ENCODE measurements at regions not wholly inside any gene's neighbourhood (a gene's known extent, or its start where the extent isn't known, plus 50 kb on each side); places are given as distances from the start of the nearest gene placed in this dataset.

GRCh38 chr12:94516985-94517384 is 57.3 kb upstream of the CEP83 start:
- no peak overlapping the region for H3K27ac ChIP-seq
- H3K36me3 ChIP-seq, result no peaks in the 10 kb centered on the region
- WGBS, 2 donors (ENCODE audit: low coverage in 1 of 2), result 87 to 100% methylated on average over 2 of the region's 2 CpGs
- H3K9me3 ChIP-seq, result no peaks in the 10 kb centered on the region
- no peak overlapping the region for H3K4me3 ChIP-seq
- TF ChIP-seq POLR2A (IDR thresholded peaks at IDR 0.05), result no peak
- no peak for TF ChIP-seq CTCF (IDR thresholded peaks at IDR 0.05)
- TF ChIP-seq EP300 (IDR thresholded peaks at IDR 0.05; ENCODE audit: low read depth), result no peak
- TF ChIP-seq POLR2AphosphoS5 (IDR thresholded peaks at IDR 0.05), result no peak
- H3K4me1 ChIP-seq, result no peaks in the 10 kb centered on the region
- no peaks in the 10 kb centered on the region for H3K27me3 ChIP-seq
- DNase-seq, result no peak
- intact Hi-C loops (cut with DNase I; ENCODE audit: low total_unique reads) (no loop called here), in situ Hi-C loops (cut with MboI; ENCODE audit: low pct_ligation_motif_present in 1 of 4, low pct_unique_long_range_greater_than_20kb in 1 of 4, low sequenced_read_pairs in 3 of 4) (no loop called here)

GRCh38 chr12:94513527-94513926 is 53.9 kb upstream of the CEP83 start:
- DNase-seq, result no peak
- H3K4me3 ChIP-seq, result no peak overlapping the region
- H3K4me1 ChIP-seq, result peaks cover 0 to 2% (median 1%) of the 10 kb centered on the region in 4 donors
- TF ChIP-seq POLR2AphosphoS5 (IDR thresholded peaks at IDR 0.05), result no peak
- TF ChIP-seq EP300 (IDR thresholded peaks at IDR 0.05; ENCODE audit: low read depth), result no peak
- TF ChIP-seq POLR2A (IDR thresholded peaks at IDR 0.05), result no peak
- no peak for TF ChIP-seq CTCF (IDR thresholded peaks at IDR 0.05)
- H3K27ac ChIP-seq, result no peak overlapping the region
- WGBS, 2 donors (ENCODE audit: low coverage in 1 of 2), result 96 to 100% methylated on average over 2 of the region's 2 CpGs
- intact Hi-C loops (cut with DNase I; ENCODE audit: low total_unique reads) (no loop called here), in situ Hi-C loops (cut with MboI; ENCODE audit: low pct_ligation_motif_present in 1 of 4, low pct_unique_long_range_greater_than_20kb in 1 of 4, low sequenced_read_pairs in 3 of 4) (no loop called here)
- no peaks in the 10 kb centered on the region for H3K36me3 ChIP-seq
- no peaks in the 10 kb centered on the region for H3K27me3 ChIP-seq
- H3K9me3 ChIP-seq, result no peaks in the 10 kb centered on the region

GRCh38 chr12:94511506-94511905 is 51.8 kb upstream of the CEP83 start:
- in situ Hi-C loops (cut with MboI; ENCODE audit: low pct_ligation_motif_present in 1 of 4, low pct_unique_long_range_greater_than_20kb in 1 of 4, low sequenced_read_pairs in 3 of 4), result no loop called here
- WGBS, 2 donors (ENCODE audit: low coverage in 1 of 2), result 65 to 80% methylated on average over 1 of the region's 1 CpG

GRCh38 chr12:94510128-94510527 is 50.5 kb upstream of the CEP83 start:
- in situ Hi-C loops (cut with MboI; ENCODE audit: low pct_ligation_motif_present in 1 of 4, low pct_unique_long_range_greater_than_20kb in 1 of 4, low sequenced_read_pairs in 3 of 4), result no loop called here
- TF ChIP-seq POLR2A (IDR thresholded peaks at IDR 0.05) (no peak), EP300 (IDR thresholded peaks at IDR 0.05; ENCODE audit: low read depth) (no peak), POLR2AphosphoS5 (IDR thresholded peaks at IDR 0.05) (no peak), CTCF (IDR thresholded peaks at IDR 0.05) (no peak)
- peaks cover 0 to 2% (median 1%) of the 10 kb centered on the region in 4 donors for H3K4me1 ChIP-seq
- no peak overlapping the region for H3K4me3 ChIP-seq
- no peaks in the 10 kb centered on the region for H3K27me3 ChIP-seq
- no peaks in the 10 kb centered on the region for H3K9me3 ChIP-seq
- no peak overlapping the region for H3K27ac ChIP-seq
- WGBS, 2 donors (ENCODE audit: low coverage in 1 of 2), result 86% methylated on average over 6 of the region's 6 CpGs; no CpG with 5 or more reads in 1 of the 2 donors
- DNase-seq, result no peak
- intact Hi-C loops (cut with DNase I; ENCODE audit: low total_unique reads), result no loop called here
- H3K36me3 ChIP-seq, result no peaks in the 10 kb centered on the region

More at GRCh38 chr12:94511506-94511905, 51.8 kb upstream of the CEP83 start:
- H3K27ac ChIP-seq, result no peak overlapping the region
- no peak for DNase-seq
- H3K4me1 ChIP-seq, result peaks cover 0 to 2% (median 1%) of the 10 kb centered on the region in 4 donors
- no peaks in the 10 kb centered on the region for H3K36me3 ChIP-seq
- TF ChIP-seq POLR2AphosphoS5 (IDR thresholded peaks at IDR 0.05) (peak in 1 of 3 donors; percentile 27), CTCF (IDR thresholded peaks at IDR 0.05) (no peak), EP300 (IDR thresholded peaks at IDR 0.05; ENCODE audit: low read depth) (no peak), POLR2A (IDR thresholded peaks at IDR 0.05) (no peak)
- H3K9me3 ChIP-seq, result no peaks in the 10 kb centered on the region
- H3K27me3 ChIP-seq, result no peaks in the 10 kb centered on the region
- no peak overlapping the region for H3K4me3 ChIP-seq
- intact Hi-C loops (cut with DNase I; ENCODE audit: low total_unique reads), result no loop called here

Small RNAs in the stretch of these regions (small RNA-seq; reads per million reads assigned to genes)
- gene RN7SL483P, result 0 to 4.7 (median 0.25) reads per million in 4 donors

All from transverse colon (tissue), 4 donors.